Left lung (tissue), 4 donors: ENCODE measurements at regions not wholly inside any gene's neighbourhood (a gene's known extent, or its start where the extent isn't known, plus 50 kb on each side); places are given as distances from the start of the nearest gene placed in this dataset.
"Not testable (repeated sequence)": the region's sequence is repeated elsewhere in the genome, so short reads cannot be mapped to it uniquely, and the experiment has no call there.

Experiments
- ATAC-seq: fragments of 200-7000 bp; cut with Tn5 transposase; one replicate; pipeline ENCODE4 v1.9.1; 2020; ENCODE audit warnings: moderate library complexity
- DNase-seq, 4 donors: peaks; one replicate each; pipeline ENCODE4 v3.0.0-alpha.2; 2013 to 2020
- H3K27ac ChIP-seq, 2 donors: fragments of 200-600 bp; sonication (generic) in 1 of 2; one replicate each; pipeline versions ENCODE4 v1.5.0 to v1.8.0; 2020 to 2021
- H3K27me3 ChIP-seq, 2 donors: fragments of 200-600 bp; sonication (generic) in 1 of 2; one replicate each; pipeline versions ENCODE4 v1.5.0 to v1.8.0; 2020 to 2021
- H3K36me3 ChIP-seq, 2 donors: fragments of 200-600 bp; sonication (generic) in 1 of 2; one replicate each; pipeline versions ENCODE4 v1.5.0 to v1.8.0; 2020 to 2021
- H3K4me1 ChIP-seq, 2 donors: fragments of 200-600 bp; one replicate each; pipeline ENCODE4 v1.8.0; 2021
- H3K4me3 ChIP-seq, 2 donors: fragments of 200-600 bp; sonication (generic) in 1 of 2; one replicate each; pipeline versions ENCODE4 v1.5.0 to v1.8.0; 2020 to 2021; ENCODE audit warnings: mild to moderate bottlenecking in 1 of 2
- H3K9me3 ChIP-seq, 2 donors: fragments of 200-600 bp; sonication (generic) in 1 of 2; one replicate each; pipeline versions ENCODE4 v1.5.0 to v1.8.0; 2020 to 2021
- CTCF ChIP-seq, 2 donors: fragments of 200-600 bp; sonication (generic) in 1 of 2; IDR thresholded peaks; one replicate each; pipeline versions ENCODE4 v1.5.0 to v1.8.0; 2021; ENCODE audit warnings: antibody characterized with exemption in 2 of 2
- intact Hi-C, 2 donors: fragments of 100-400 bp; cut with DNase I; formaldehyde crosslinking; loops; one replicate each; pipeline versions ENCODE4 v1.11.2 to v1.14.2; 2022
- donor health status: DM: no; HTN: yes; CAD: no.
- donor health status: DM: no; HTN: no; CAD: no.

GRCh38 chr9:96061293-96061987, 185.9 kb downstream of the ERCC6L2 start:
- intact Hi-C loops = no loop called here
- Histone ChIP-seq H3K4me3 (no peak overlapping the region), H3K4me1 (peaks cover 5 to 17% of the 10 kb centered on the region in 2 donors), H3K27me3 (no peaks in the 10 kb centered on the region), H3K36me3 (no peaks in the 10 kb centered on the region), H3K27ac (peak overlapping the region; percentile 6 to 87), H3K9me3 (no peaks in the 10 kb centered on the region)
- ATAC-seq (peak; percentile 79), DNase-seq (peak in 1 of 4 donors; percentile 66)
- TF ChIP-seq CTCF (IDR thresholded peaks at IDR 0.05) = no peak

GRCh38 chr9:96058218-96058617, 182.7 kb downstream of the ERCC6L2 start:
- intact Hi-C loops = no loop called here
- no peak overlapping the region for H3K27ac ChIP-seq

GRCh38 chr9:96057155-96057554, 181.7 kb downstream of the ERCC6L2 start:
- Histone ChIP-seq H3K4me1 (peaks cover 5 to 15% of the 10 kb centered on the region in 2 donors), H3K36me3 (no peaks in the 10 kb centered on the region), H3K27me3 (no peaks in the 10 kb centered on the region), H3K27ac (no peak overlapping the region), H3K4me3 (no peak overlapping the region), H3K9me3 (no peaks in the 10 kb centered on the region)
- ATAC-seq (no peak), DNase-seq (no peak)
- no peak for TF ChIP-seq CTCF (IDR thresholded peaks at IDR 0.05)
- intact Hi-C loops = no loop called here

More at GRCh38 chr9:96058218-96058617, 182.7 kb downstream of the ERCC6L2 start:
- Histone ChIP-seq H3K27me3 (no peaks in the 10 kb centered on the region), H3K9me3 (no peaks in the 10 kb centered on the region), H3K36me3 (no peaks in the 10 kb centered on the region), H3K4me1 (peaks cover 5 to 17% of the 10 kb centered on the region in 2 donors), H3K4me3 (no peak overlapping the region)
- no peak for TF ChIP-seq CTCF (IDR thresholded peaks at IDR 0.05)
- DNase-seq = no peak
- no peak for ATAC-seq

- TF ChIP-seq CTCF (IDR thresholded peaks at IDR 0.05) = no peak
- H3K36me3 ChIP-seq = no peaks in the 10 kb centered on the region
- DNase-seq (no peak), ATAC-seq (no peak)
- peaks cover 0 to 6% of the 10 kb centered on the region in 2 donors for H3K4me1 ChIP-seq
- intact Hi-C loops = no loop called here
- no peaks in the 10 kb centered on the region for H3K27me3 ChIP-seq
- H3K27ac ChIP-seq = no peak overlapping the region
- H3K9me3 ChIP-seq = no peaks in the 10 kb centered on the region
- no peak overlapping the region for H3K4me3 ChIP-seq
Observed at GRCh38 chr9:96056226-96056625, 180.7 kb downstream of the ERCC6L2 start.

GRCh38 chr9:96054248-96054647, 178.8 kb downstream of the ERCC6L2 start:
- H3K27me3 ChIP-seq, DNase-seq, H3K36me3 ChIP-seq, H3K4me1 ChIP-seq, H3K9me3 ChIP-seq, H3K4me3 ChIP-seq, intact Hi-C loops, H3K27ac ChIP-seq, ATAC-seq: not testable (repeated sequence)

GRCh38 chr9:96052686-96053085, 177.2 kb downstream of the ERCC6L2 start:
- ATAC-seq = no peak
- Histone ChIP-seq H3K36me3 (no peaks in the 10 kb centered on the region), H3K4me3 (no peak overlapping the region), H3K27ac (no peak overlapping the region), H3K4me1 (no peaks in the 10 kb centered on the region), H3K27me3 (peaks cover 0 to under 1% of the 10 kb centered on the region in 2 donors), H3K9me3 (no peaks in the 10 kb centered on the region)
- no peak for DNase-seq
- intact Hi-C loops = no loop called here
- TF ChIP-seq CTCF (IDR thresholded peaks at IDR 0.05) = no peak
